ENCODE measurements at regions not wholly inside any gene's neighbourhood (a gene's known extent, or its start where the extent isn't known, plus 50 kb on each side); places are given as distances from the start of the nearest gene placed in this dataset.
"Not testable (repeated sequence)": the region's sequence is repeated elsewhere in the genome, so short reads cannot be mapped to it uniquely, and the experiment has no call there.

GRCh38 chr7:66571568-66571967 is 57.1 kb upstream of the KCTD7 start:
- FAIRE-seq (no peak), DNase-seq (ENCODE audit: insufficient read length, low spot score) (no peak)

GRCh38 chr7:66573782-66574495 is 54.7 kb upstream of the KCTD7 start:
- not testable (repeated sequence) for DNase-seq (ENCODE audit: insufficient read length, low spot score); FAIRE-seq

- FAIRE-seq; DNase-seq (ENCODE audit: insufficient read length, low spot score): not testable (repeated sequence)
Measured at GRCh38 chr7:66574768-66575167, 53.9 kb upstream of the KCTD7 start.

- no peak for FAIRE-seq
- DNase-seq (ENCODE audit: insufficient read length, low spot score) = no peak
Measured at GRCh38 chr7:66575398-66575797, 53.3 kb upstream of the KCTD7 start.

- no peak for DNase-seq (ENCODE audit: insufficient read length, low spot score)
- no peak for FAIRE-seq
Measured at GRCh38 chr7:66576646-66577045, 52.0 kb upstream of the KCTD7 start.
